ENCODE measurements at regions not wholly inside any gene's neighbourhood (a gene's known extent, or its start where the extent isn't known, plus 50 kb on each side); places are given as distances from the start of the nearest gene placed in this dataset.

GRCh38 chr14:34247605-34248004 is 214.4 kb downstream of the SPTSSA start:
- Histone ChIP-seq H3K9me3 (ENCODE audit: insufficient read depth, low read length) (no peaks in the 10 kb centered on the region), H3K79me2 (ENCODE audit: low read length) (no peaks in the 10 kb centered on the region), H3K27ac (ENCODE audit: low read length) (no peak overlapping the region), H3K4me1 (ENCODE audit: low read length) (no peaks in the 10 kb centered on the region), H3K9ac (ENCODE audit: low read length) (no peak overlapping the region), H3K4me2 (ENCODE audit: low read length) (no peak overlapping the region), H2AFZ (ENCODE audit: low read depth, low read length) (no peak overlapping the region), H3K36me3 (replicated peaks; ENCODE audit: low read depth, low read length) (no peaks in the 10 kb centered on the region), H3K4me3 (ENCODE audit: low read length) (no peak overlapping the region), H4K20me1 (ENCODE audit: insufficient read depth, low read length) (no peaks in the 10 kb centered on the region), H3K27me3 (ENCODE audit: low read depth, low read length) (0 out of 2 replicates have a peak, but pooled peaks cover 3% of the 10 kb centered on the region)
- TF ChIP-seq EZH2phosphoT487 (IDR thresholded peaks at IDR 0.05; ENCODE audit: low read depth) (no peak), CTCF (IDR thresholded peaks at IDR 0.05; ENCODE audit: low read depth, low read length) (no peak)

- Histone ChIP-seq H3K27ac (ENCODE audit: low read length) (no peak overlapping the region), H3K4me2 (ENCODE audit: low read length) (no peak overlapping the region), H3K4me3 (ENCODE audit: low read length) (no peak overlapping the region), H4K20me1 (ENCODE audit: insufficient read depth, low read length) (no peaks in the 10 kb centered on the region), H3K79me2 (ENCODE audit: low read length) (no peaks in the 10 kb centered on the region), H3K4me1 (ENCODE audit: low read length) (no peaks in the 10 kb centered on the region), H3K9ac (ENCODE audit: low read length) (no peak overlapping the region), H3K9me3 (ENCODE audit: insufficient read depth, low read length) (no peaks in the 10 kb centered on the region), H3K27me3 (ENCODE audit: low read depth, low read length) (peaks cover 3% of the 10 kb centered on the region; the same call in 1 of the 2 replicates), H2AFZ (ENCODE audit: low read depth, low read length) (no peak overlapping the region), H3K36me3 (replicated peaks; ENCODE audit: low read depth, low read length) (no peaks in the 10 kb centered on the region)
- no peak for TF ChIP-seq CTCF (IDR thresholded peaks at IDR 0.05; ENCODE audit: low read depth, low read length)
- TF ChIP-seq EZH2phosphoT487 (IDR thresholded peaks at IDR 0.05; ENCODE audit: low read depth), result no peak
These were observed 215.8 kb downstream of the SPTSSA start for GRCh38 chr14:34246206-34246605.

GRCh38 chr14:34243401-34243800 is 218.6 kb downstream of the SPTSSA start:
- Histone ChIP-seq H3K4me2 (ENCODE audit: low read length) (no peak overlapping the region), H3K36me3 (replicated peaks; ENCODE audit: low read depth, low read length) (no peaks in the 10 kb centered on the region), H3K27ac (ENCODE audit: low read length) (no peak overlapping the region), H3K4me1 (ENCODE audit: low read length) (no peaks in the 10 kb centered on the region), H3K9ac (ENCODE audit: low read length) (no peak overlapping the region), H3K27me3 (ENCODE audit: low read depth, low read length) (peaks cover 3% of the 10 kb centered on the region; the same call in 1 of the 2 replicates), H3K9me3 (ENCODE audit: insufficient read depth, low read length) (no peaks in the 10 kb centered on the region), H3K4me3 (ENCODE audit: low read length) (no peak overlapping the region), H3K79me2 (ENCODE audit: low read length) (no peaks in the 10 kb centered on the region), H4K20me1 (ENCODE audit: insufficient read depth, low read length) (no peaks in the 10 kb centered on the region), H2AFZ (ENCODE audit: low read depth, low read length) (no peak overlapping the region)
- TF ChIP-seq EZH2phosphoT487 (IDR thresholded peaks at IDR 0.05; ENCODE audit: low read depth), result no peak
- TF ChIP-seq CTCF (IDR thresholded peaks at IDR 0.05; ENCODE audit: low read depth, low read length), result no peak

- H4K20me1 ChIP-seq (ENCODE audit: insufficient read depth, low read length), result no peaks in the 10 kb centered on the region
- H3K79me2 ChIP-seq (ENCODE audit: low read length), result no peaks in the 10 kb centered on the region
- H3K4me1 ChIP-seq (ENCODE audit: low read length), result no peaks in the 10 kb centered on the region
- no peaks in the 10 kb centered on the region for H3K9me3 ChIP-seq (ENCODE audit: insufficient read depth, low read length)
- no peak overlapping the region for H3K4me2 ChIP-seq (ENCODE audit: low read length)
- TF ChIP-seq EZH2phosphoT487 (IDR thresholded peaks at IDR 0.05; ENCODE audit: low read depth) (no peak), CTCF (IDR thresholded peaks at IDR 0.05; ENCODE audit: low read depth, low read length) (no peak)
- H3K27ac ChIP-seq (ENCODE audit: low read length), result no peak overlapping the region
- H3K4me3 ChIP-seq (ENCODE audit: low read length), result no peak overlapping the region
- no peaks in the 10 kb centered on the region for H3K36me3 ChIP-seq (replicated peaks; ENCODE audit: low read depth, low read length)
- H3K9ac ChIP-seq (ENCODE audit: low read length), result no peak overlapping the region
- H2AFZ ChIP-seq (ENCODE audit: low read depth, low read length), result no peak overlapping the region
- H3K27me3 ChIP-seq (ENCODE audit: low read depth, low read length), result peaks cover 3% of the 10 kb centered on the region; the same call in 1 of the 2 replicates
These were observed 219.0 kb downstream of the SPTSSA start for GRCh38 chr14:34243001-34243400.

Data from OCI-LY3 (cell line).